Muscle of back (tissue), 3 donors: ENCODE measurements at regions not wholly inside any gene's neighbourhood (a gene's known extent, or its start where the extent isn't known, plus 50 kb on each side); places are given as distances from the start of the nearest gene placed in this dataset.
"Not testable (repeated sequence)": the region's sequence is repeated elsewhere in the genome, so short reads cannot be mapped to it uniquely, and the experiment has no call there.

Experiments used
- DNase-seq, 3 donors: peaks; one replicate each; pipeline versions ENCODE4 v3.0.0 to v3.0.0-alpha.2; 2013

GRCh38 chr16:47858333-47858982, 297.3 kb downstream of the ABCC12 start:
- DNase-seq, result no peak

DNA sequence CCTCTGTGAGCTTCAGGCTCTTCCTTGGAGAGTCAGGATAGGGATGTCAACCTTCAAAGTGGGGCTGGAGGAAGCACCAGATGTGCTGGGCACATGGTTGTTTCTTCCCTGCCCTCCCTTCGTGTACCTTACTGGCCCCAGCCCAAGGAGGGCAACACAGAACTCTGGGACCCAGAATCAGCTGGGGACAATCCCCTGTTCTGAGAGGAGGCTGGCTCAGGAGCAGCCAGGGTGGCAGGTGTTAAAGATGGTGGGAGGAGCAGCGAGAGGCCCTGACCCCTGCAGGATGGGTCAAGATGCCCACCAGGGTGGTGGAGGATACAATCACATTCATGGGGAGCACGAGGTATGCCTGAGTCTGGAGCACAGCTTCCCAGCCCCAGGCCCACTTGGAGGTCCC, 300.4 kb downstream of the ABCC12 start:
- no peak for DNase-seq

DNA sequence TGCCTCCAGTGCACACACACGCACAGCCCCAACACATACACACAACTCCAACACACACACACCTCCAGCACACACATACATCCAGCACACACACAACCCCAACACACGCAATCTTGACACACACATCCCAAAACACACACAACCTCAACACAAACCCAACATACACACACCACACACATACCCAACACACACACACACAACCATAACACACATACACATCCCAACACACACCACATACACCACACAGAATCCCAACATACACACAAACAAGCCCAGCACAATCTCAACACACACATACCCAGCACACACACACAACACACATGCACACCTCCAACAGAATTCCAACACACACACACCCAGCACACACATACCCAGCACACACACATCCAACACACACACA, 301.1 kb downstream of the ABCC12 start:
- no peak for DNase-seq

DNA sequence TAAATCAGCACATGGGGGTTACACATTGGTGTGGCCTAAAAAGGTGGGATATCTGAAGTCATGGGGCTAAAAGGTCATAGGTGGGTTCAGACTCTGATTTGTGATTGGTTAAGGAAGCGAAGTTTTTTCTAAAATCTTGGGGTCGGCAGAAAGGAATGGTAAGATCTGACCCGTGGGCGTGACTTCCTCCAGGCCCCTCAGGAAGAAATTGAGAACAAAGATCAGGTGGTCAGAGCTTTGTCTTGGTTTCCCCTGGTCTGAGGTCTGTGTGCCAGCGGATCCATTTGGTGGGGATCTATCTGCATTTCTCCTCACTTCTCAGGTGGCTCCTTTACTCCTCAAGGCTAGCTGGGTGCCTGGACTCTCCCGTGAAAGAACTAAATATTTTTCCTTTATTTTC, 302.8 kb downstream of the ABCC12 start:
- no peak for DNase-seq

GRCh38 chr16:47851146-47851545, 304.6 kb downstream of the ABCC12 start:
- DNase-seq, result no peak

GRCh38 chr16:47849736-47850135, 306.1 kb downstream of the ABCC12 start:
- DNase-seq, result no peak

DNA sequence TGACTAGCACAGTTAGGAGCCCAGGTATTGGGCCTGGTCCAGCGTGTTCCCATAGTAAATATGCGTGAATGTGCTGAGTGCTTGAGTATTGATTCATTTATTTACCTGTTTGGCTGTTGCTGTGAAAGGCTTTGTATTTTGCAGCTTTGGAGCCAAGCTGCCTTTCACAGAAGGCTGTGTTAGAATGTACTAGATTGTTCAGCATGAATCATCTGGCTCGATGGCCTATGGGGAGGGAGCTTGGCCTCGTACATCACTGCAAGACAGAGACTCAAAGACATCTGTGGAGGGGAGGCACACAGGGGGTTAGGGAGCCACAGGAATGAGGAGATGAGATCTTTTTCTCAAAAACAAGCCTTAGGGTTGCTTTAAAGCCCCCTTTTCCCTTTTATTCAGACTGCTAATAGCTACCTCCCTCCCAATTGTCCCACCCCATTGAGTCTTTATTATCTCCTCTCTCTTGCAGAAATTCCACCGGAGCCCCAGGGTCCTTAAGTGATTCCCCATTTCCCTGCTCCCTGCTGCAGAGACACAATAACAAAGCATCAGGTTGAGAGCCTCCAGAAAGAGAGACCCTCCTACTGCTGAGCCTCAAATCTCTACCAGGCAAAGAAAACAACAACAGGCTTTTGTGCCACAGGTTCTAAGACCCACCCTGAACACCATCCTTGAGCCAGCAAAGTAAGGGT, 307.2 kb downstream of the ABCC12 start:
- peak; percentile 37 to 77 (median 51) for DNase-seq

DNA sequence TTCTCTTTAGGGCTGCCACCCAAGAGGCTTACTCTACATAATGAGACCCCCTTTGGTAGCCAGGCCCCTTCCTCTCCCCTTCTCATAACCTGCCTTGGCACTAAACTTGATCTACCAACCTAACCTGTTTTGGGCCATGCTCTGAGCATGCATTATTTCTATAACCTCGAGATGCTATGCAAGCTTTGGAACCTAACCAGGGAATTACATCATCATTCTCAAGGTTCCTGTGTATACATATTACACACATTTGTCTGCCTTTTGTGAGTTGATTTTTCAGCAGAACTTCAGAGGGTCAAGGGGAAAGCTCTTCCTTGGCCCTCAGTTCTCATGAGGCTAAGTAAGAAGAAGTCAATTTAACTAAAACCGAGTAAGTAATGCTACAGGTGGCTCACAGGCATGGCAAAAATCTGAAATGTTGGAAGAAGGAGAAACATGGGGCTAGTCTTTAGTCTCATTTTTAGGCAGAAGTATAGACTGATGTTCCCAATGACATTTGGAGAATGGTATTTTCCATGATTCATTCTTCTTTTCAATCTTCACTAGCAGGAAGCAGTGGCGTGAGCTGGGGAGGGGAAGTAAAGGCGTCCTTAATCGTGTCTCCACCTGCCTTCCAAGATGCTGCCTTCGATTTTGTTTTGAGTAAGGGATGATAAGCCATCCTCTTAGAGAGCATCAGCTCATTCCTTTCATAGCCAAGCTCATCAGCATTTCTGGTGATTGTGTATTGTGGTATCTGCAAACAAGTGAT, 308.4 kb downstream of the ABCC12 start:
- DNase-seq, result peak; percentile 12 to 46 (median 22)

DNA sequence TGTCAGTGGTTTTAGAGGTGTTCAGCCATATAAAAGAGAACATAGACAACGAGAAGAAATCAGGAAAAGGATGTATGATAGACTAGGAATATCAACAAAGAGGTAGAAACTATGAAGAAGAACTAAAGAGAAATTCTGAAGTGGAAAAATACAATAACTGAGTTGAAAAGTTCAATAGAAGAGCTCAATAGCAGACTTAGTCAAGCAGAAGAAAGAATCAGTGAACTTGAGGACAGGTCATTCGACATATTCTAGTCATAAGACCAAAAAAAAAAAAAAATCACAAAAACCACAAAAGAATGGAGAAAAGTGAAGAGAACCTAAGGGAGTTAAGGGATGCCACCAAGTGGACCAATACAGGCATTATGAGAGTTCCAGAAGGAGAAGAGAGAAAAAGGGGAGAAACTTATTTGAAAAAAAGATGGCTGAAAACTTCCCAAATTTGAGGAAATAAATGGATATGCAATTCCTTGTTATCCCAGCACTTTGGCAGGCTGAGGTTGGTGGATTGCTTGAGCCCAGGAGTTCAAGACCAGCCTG, 321.2 kb downstream of the ABCC12 start:
- DNase-seq, result no peak

DNA sequence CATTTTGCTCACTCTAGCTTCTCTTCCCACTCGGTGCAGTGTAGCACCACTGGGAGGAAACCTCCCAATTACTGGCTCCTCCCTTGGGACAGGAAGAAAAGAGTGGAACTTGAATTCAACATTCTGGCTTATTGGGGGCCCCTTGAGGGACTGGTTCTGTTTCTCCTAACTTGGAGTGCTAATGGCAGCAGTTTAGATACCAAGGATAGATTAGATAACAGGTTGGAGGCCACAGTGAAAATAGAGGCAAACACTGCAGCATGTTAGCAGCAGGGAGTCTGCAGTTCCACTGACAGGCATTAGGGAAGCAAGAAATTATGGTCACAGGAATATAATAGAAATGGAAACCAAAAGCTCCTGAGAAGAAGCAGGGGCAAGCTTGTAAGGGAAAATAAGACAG, 322.0 kb downstream of the ABCC12 start:
- DNase-seq, result no peak

- DNase-seq, result no peak
Measured at GRCh38 chr16:47829850-47830600, 325.8 kb downstream of the ABCC12 start.

DNA sequence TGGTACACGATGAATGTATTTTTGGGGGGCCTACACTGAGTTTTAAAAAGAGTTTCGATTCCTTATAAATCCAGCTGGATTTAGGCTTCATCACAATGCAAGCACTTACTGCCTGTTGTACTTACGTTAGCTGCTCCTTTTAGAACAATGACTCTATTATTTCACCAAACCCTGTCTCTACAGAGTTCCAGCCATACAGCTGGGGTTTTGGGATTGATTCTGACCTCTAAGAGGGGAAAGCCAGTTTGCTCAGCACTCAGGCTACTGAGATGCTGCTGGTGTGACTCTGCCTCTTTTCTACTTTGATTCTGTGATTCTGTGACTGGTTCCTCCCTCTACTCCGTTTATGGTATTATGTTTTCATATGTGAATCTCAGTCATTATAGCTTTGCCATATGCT, 329.7 kb downstream of the ABCC12 start:
- DNase-seq, result no peak

GRCh38 chr16:47817048-47817447, 338.7 kb downstream of the ABCC12 start:
- no peak for DNase-seq

- no peak for DNase-seq
Measured at GRCh38 chr16:47816511-47816910, 339.3 kb downstream of the ABCC12 start.

DNA sequence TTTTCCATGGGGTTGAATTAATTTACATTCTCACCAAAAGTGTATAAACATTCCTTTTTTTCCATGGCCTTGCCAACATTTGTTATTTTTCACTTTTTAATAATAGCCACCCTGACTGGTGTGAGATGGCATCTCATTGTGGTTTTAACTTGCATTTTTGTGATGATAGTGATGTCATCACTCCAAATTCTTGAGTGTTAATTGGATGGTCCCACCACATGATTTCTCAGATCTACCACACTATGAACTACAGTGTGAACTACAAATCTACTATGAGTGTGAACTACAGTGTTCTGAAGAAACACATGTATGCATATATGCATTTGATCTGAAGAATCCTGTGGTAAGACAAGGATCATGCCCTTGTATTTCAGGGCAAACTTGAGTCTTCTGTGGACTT, 340.1 kb downstream of the ABCC12 start:
- no peak for DNase-seq

GRCh38 chr16:47811758-47812157, 344.0 kb downstream of the ABCC12 start:
- DNase-seq, result not testable (repeated sequence)

DNA sequence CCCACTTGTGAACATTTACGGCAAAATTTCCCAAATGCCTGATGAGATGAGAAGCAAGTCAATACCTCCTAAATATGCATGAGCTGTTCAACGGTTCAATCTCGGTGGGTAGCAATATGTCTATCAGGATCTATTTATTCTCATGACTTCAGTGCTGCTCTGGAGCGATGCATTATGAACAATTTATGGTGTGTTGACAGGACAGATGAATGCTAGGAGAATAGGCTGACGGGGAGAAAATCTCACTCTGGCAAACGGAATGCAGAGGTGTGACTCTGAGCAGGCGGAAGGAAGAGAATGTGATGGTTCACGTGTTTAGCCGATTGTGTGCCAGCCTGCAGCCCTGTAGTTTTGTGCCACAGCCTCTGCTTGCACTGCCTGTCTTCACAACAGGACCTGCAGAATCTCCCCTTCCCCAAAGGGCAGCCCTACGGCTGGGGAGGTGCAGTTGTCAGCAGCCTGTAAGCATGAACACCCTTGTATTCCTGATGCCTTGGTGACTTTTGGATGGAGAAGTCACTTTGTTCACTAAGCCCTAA, 345.2 kb downstream of the PHKB start:
- DNase-seq, result no peak

GRCh38 chr16:47787696-47788095, 326.6 kb downstream of the PHKB start:
- DNase-seq, result no peak

GRCh38 chr16:47781673-47782072, 320.5 kb downstream of the PHKB start:
- no peak for DNase-seq

GRCh38 chr16:47780213-47780875, 319.2 kb downstream of the PHKB start:
- no peak for DNase-seq
